Activated CD4-positive, CD25-positive, alpha-beta regulatory T cell treated with anti-CD3 and anti-CD28 coated beads, Interleukin-2, amount 50 U/mL, for 24 hours (primary cell): ENCODE measurements at regions not wholly inside any gene's neighbourhood (a gene's known extent, or its start where the extent isn't known, plus 50 kb on each side); places are given as distances from the start of the nearest gene placed in this dataset.

Experiments
- ATAC-seq, 2 donors: fragments of 150-1000 bp; cut with Tn5 transposase; one replicate each; pipeline ENCODE4 v1.10.0; 2021; ENCODE audit warnings: mild to moderate bottlenecking in 1 of 2, moderate library complexity in 1 of 2

GRCh38 chr10:124302951-124303505, 115.7 kb downstream of the OAT start:
- no peak for ATAC-seq

GRCh38 chr10:124301736-124302135, 117.0 kb downstream of the OAT start:
- no peak for ATAC-seq

- ATAC-seq: no peak
Measured at GRCh38 chr10:124300735-124301134, 118.0 kb downstream of the OAT start.

- ATAC-seq: no peak
Measured at GRCh38 chr10:124300224-124300623, 118.5 kb downstream of the OAT start.

GRCh38 chr10:124299696-124300095, 119.0 kb downstream of the OAT start:
- no peak for ATAC-seq

GRCh38 chr10:124298891-124299290, 119.8 kb downstream of the OAT start:
- no peak for ATAC-seq

- ATAC-seq: no peak
Measured at GRCh38 chr10:124296813-124297788, 121.6 kb downstream of the OAT start.

GRCh38 chr10:124296121-124296812, 122.5 kb downstream of the OAT start:
- ATAC-seq: no peak

- no peak for ATAC-seq
Measured at GRCh38 chr10:124294811-124295770, 123.6 kb downstream of the OAT start.

- no peak for ATAC-seq
Measured at GRCh38 chr10:124293616-124294449, 124.9 kb downstream of the OAT start.

- ATAC-seq: no peak
Measured at GRCh38 chr10:124292911-124293615, 125.7 kb downstream of the OAT start.

GRCh38 chr10:124291001-124291701, 127.6 kb downstream of the OAT start:
- no peak for ATAC-seq

GRCh38 chr10:124289851-124290795, 128.6 kb downstream of the OAT start:
- ATAC-seq: no peak

GRCh38 chr10:124288928-124289850, 129.5 kb downstream of the OAT start:
- no peak for ATAC-seq

GRCh38 chr10:124288486-124288885, 130.2 kb downstream of the OAT start:
- no peak for ATAC-seq

- no peak for ATAC-seq
Measured at GRCh38 chr10:124287791-124288190, 130.9 kb downstream of the OAT start.

- ATAC-seq: no peak
Measured at GRCh38 chr10:124287071-124287685, 131.5 kb downstream of the OAT start.
